ENCODE measurements at regions not wholly inside any gene's neighbourhood (a gene's known extent, or its start where the extent isn't known, plus 50 kb on each side); places are given as distances from the start of the nearest gene placed in this dataset.

DNA sequence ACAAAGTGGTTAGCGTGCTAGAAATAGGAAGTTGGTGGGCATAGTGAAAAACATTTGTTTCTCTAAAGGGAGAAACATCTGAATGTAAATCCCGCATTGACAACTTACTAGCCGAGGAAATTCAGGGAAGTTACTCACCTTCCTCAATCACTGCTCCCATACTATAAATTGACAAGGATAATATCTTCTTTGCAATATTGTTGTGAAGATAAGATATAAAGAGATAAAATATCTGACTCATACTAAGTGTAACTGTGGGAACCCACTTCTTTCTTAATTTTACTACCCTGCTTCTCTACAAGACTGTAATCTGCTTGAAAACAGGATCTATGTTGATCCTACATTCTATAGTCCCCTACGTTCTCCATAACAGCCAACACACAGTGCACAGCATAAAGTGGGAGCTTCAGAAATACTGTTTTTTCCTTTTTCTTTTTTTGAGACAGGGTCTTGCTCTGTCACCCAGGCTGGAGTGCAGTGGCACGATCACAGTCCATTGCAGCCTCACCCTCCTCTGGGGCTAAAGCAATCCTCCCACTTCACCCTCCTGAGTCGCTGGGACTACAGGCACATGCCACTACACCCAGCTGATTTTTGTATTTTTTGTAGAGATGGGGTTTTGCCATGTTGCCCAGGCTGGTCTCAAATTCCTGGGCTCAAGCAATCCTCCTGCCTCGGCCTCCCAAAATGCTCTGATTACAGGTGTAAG is 57.4 kb upstream of the C1orf21 start:
- DNase-seq = no peak

DNA sequence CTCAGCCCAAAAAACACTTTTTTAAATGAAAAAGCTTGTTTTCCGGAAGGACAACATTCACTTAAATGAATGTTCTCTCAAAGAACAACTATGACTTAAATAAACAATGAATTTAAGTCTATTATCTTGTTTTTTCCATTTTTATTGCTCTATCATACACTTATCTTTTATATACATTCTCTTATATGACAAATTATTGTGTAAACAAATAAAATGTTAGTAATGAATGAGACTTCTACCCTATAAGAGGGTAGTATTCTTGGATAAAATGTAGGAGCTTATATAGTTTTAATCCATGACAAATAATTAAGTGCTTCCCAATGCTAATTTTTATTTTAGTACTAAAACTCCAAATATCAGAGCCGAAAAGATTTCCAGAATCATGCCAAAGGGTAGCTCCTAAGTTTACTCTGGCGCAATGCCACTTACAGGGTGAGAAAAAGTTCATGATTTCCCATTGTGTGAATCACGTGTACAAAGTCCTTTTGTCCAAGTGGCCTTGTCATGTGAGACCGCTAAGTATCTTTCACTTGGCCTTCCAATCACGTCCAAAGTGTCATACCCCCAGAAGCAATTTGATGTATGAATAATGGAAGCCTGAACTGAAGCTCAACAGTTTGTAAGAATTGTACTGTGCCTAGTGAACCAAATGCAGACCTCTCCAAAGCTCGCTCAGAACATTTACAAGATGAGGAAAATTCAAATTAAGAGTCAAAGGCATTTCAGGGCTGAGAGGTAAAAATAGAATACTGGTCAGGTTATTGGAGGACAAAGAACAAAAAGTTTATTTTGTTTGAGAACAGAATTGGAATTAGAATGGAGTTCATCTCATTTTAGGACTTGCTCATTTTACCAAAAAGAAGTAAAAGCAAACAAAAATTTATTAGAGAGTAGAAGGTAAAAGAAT is 56.6 kb upstream of the C1orf21 start:
- DNase-seq = no peak

DNA sequence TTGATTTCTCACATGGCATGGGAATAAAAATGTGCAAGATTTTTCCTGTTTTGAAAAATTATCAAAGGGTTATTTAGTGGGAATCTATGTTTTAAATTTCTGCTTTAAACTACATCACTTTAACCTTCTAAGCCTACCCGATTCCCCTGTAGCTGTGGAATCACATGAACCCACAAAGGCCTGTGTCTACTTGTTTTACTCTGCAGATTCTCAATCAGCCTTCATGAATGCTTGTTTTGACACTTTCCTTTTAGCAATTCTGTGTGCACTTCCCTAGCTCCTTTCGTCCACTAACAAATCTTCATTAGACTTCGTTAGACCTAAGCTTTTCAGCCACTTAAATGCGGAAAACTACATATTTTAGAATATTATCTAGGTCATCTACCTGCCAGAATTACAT is 56.0 kb upstream of the C1orf21 start:
- DNase-seq = no peak
